Central memory CD4-positive, alpha-beta T cell (primary cell): ENCODE measurements at regions not wholly inside any gene's neighbourhood (a gene's known extent, or its start where the extent isn't known, plus 50 kb on each side); places are given as distances from the start of the nearest gene placed in this dataset.
"Not testable (repeated sequence)": the region's sequence is repeated elsewhere in the genome, so short reads cannot be mapped to it uniquely, and the experiment has no call there.

Experiments
- DNase-seq: peaks from one replicate; pipeline ENCODE4 v3.0.0; 2022

GRCh38 chr5:69007163-69007562 is 86.7 kb upstream of the SLC30A5 start:
- DNase-seq, result no peak

GRCh38 chr5:69007726-69008368 is 86.0 kb upstream of the SLC30A5 start:
- DNase-seq, result peak; percentile 37

- DNase-seq, result no peak
Observed at GRCh38 chr5:69010476-69010875, 83.3 kb upstream of the SLC30A5 start.

GRCh38 chr5:69011910-69012309 is 81.9 kb upstream of the SLC30A5 start:
- no peak for DNase-seq

- DNase-seq, result no peak
Observed at GRCh38 chr5:69013481-69013880, 80.3 kb upstream of the SLC30A5 start.

GRCh38 chr5:69014007-69014406 is 79.8 kb upstream of the SLC30A5 start:
- not testable (repeated sequence) for DNase-seq

GRCh38 chr5:69019668-69020375 is 74.0 kb upstream of the SLC30A5 start:
- no peak for DNase-seq

- DNase-seq, result no peak
Observed at GRCh38 chr5:69024241-69024651, 69.6 kb upstream of the SLC30A5 start.

- no peak for DNase-seq
Observed at GRCh38 chr5:69029292-69029691, 64.5 kb upstream of the SLC30A5 start.

- DNase-seq, result no peak
Observed at GRCh38 chr5:69030358-69031062, 63.3 kb upstream of the SLC30A5 start.

GRCh38 chr5:69032009-69032408 is 61.8 kb upstream of the SLC30A5 start:
- DNase-seq, result no peak

GRCh38 chr5:69033690-69034089 is 60.1 kb upstream of the SLC30A5 start:
- no peak for DNase-seq

- DNase-seq, result no peak
Observed at GRCh38 chr5:69034898-69035297, 58.9 kb upstream of the SLC30A5 start.

GRCh38 chr5:69035665-69036064 is 58.1 kb upstream of the SLC30A5 start:
- no peak for DNase-seq

GRCh38 chr5:69038539-69038938 is 55.3 kb upstream of the SLC30A5 start:
- DNase-seq, result no peak

GRCh38 chr5:69039829-69040228 is 54.0 kb upstream of the SLC30A5 start:
- no peak for DNase-seq

GRCh38 chr5:69042500-69042899 is 51.3 kb upstream of the SLC30A5 start:
- no peak for DNase-seq

GRCh38 chr5:69042915-69043654 is 50.7 kb upstream of the SLC30A5 start:
- peak; percentile 87 for DNase-seq

- no peak for DNase-seq
Observed at GRCh38 chr5:69043655-69043996, 50.2 kb upstream of the SLC30A5 start.
